Loucy (cell line): ENCODE measurements at regions not wholly inside any gene's neighbourhood (a gene's known extent, or its start where the extent isn't known, plus 50 kb on each side); places are given as distances from the start of the nearest gene placed in this dataset.
"Not testable (repeated sequence)": the region's sequence is repeated elsewhere in the genome, so short reads cannot be mapped to it uniquely, and the experiment has no call there.

ENCODE experiments used
- H2AFZ ChIP-seq: fragments of 200-600 bp; sonication (generic); 2 replicates; pipeline ENCODE4 v1.6.0; 2016; ENCODE audit warnings: antibody characterized with exemption, mild to moderate bottlenecking, low read length, moderate library complexity
- H3F3A ChIP-seq: fragments of 200-600 bp; 2 replicates; pipeline ENCODE4 v1.6.0; 2016; ENCODE audit warnings: antibody characterized with exemption, low read depth, mild to moderate bottlenecking
- H3K27me3 ChIP-seq: fragments of 200-600 bp; sonication (generic); 2 replicates; pipeline ENCODE4 v1.6.1; 2014; ENCODE audit warnings: low read length, mild to moderate bottlenecking; ENCODE audit not compliant: insufficient read depth, poor library complexity, severe bottlenecking
- H3K36me3 ChIP-seq: fragments of 200-600 bp; sonication (generic); 2 replicates; pipeline ENCODE4 v1.6.1; 2016; ENCODE audit warnings: low read length; ENCODE audit not compliant: insufficient read depth
- H3K4me1 ChIP-seq: fragments of 200-600 bp; sonication (generic); 2 replicates; pipeline ENCODE4 v1.5.1; 2014; ENCODE audit warnings: low read length, mild to moderate bottlenecking; ENCODE audit not compliant: insufficient read depth, poor library complexity, severe bottlenecking
- H3K4me2 ChIP-seq: fragments of 200-600 bp; sonication (generic); 2 replicates; pipeline ENCODE4 v1.6.0; 2014; ENCODE audit warnings: antibody characterized with exemption, low read length, low read depth, mild to moderate bottlenecking; ENCODE audit not compliant: poor library complexity, severe bottlenecking
- H3K4me3 ChIP-seq: fragments of 200-600 bp; sonication (generic); 2 replicates; pipeline ENCODE4 v1.5.1; 2014; ENCODE audit warnings: low read length, mild to moderate bottlenecking, mixed read lengths; ENCODE audit not compliant: poor library complexity, severe bottlenecking
- H3K79me2 ChIP-seq: fragments of 200-600 bp; sonication (generic); 2 replicates; pipeline ENCODE4 v1.6.1; 2014; ENCODE audit warnings: low read length; ENCODE audit not compliant: insufficient read depth
- H3K9ac ChIP-seq: fragments of 200-600 bp; sonication (generic); 2 replicates; pipeline ENCODE4 v1.6.0; 2014; ENCODE audit warnings: mild to moderate bottlenecking, low read depth, low read length, moderate library complexity; ENCODE audit not compliant: poor library complexity, severe bottlenecking
- H3K9me2 ChIP-seq: fragments of 200-600 bp; sonication (generic); replicated peaks from 2 replicates; pipeline ENCODE4 v1.6.1; 2016; ENCODE audit warnings: low read depth, low read length, mixed read lengths
- H3K9me3 ChIP-seq: fragments of 200-600 bp; sonication (generic); 2 replicates; pipeline ENCODE4 v1.6.1; 2014; ENCODE audit warnings: mild to moderate bottlenecking, antibody characterized with exemption, low read length, low read depth; ENCODE audit not compliant: insufficient read depth
- H4K20me1 ChIP-seq: fragments of 200-600 bp; sonication (generic); 2 replicates; pipeline ENCODE4 v1.6.0; 2014; ENCODE audit warnings: antibody characterized with exemption, low read length, mild to moderate bottlenecking; ENCODE audit not compliant: insufficient read depth, poor library complexity, severe bottlenecking
- EZH2phosphoT487 ChIP-seq: fragments of 200-600 bp; IDR thresholded peaks from 2 replicates; pipeline ENCODE4 v1.6.1; 2018; ENCODE audit warnings: antibody characterized with exemption, mild to moderate bottlenecking, moderate library complexity, borderline replicate concordance
- TF ChIP-seq, protein P1 (sequence below): fragments of 200-600 bp; sonication (generic); conservative IDR thresholded peaks from 2 replicates; pipeline ENCODE4 v1.5.1; 2014; ENCODE audit warnings: mild to moderate bottlenecking, antibody characterized with exemption, low read length

DNA sequence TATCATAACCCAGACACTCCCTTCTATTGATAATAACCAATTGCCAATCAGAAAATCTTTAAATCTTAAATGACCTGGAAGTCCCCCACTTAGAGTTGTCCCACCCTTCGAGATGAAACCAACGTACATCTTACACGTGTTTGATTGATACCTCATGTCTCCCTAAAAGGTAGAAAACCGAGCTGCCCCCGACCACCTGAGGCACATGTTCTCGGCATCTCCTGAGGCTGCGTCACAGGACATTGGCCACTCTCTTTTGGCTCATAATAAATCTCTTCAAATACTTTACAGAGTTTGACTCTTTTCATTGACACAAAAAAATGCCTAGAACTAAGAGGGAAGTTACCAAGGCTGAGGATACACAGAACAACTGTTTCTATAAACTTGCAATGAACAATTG, 190.0 kb downstream of the RTP5 start:
- Histone ChIP-seq H3K4me1 (no peaks in the 10 kb centered on the region), H3K4me3 (no peak overlapping the region), H3K4me2 (no peak overlapping the region), H3K27me3 (no peaks in the 10 kb centered on the region), H3K9me2 (no peaks in the 10 kb centered on the region), H3K9me3 (peaks cover 7% of the 10 kb centered on the region; the same call in 1 of the 2 replicates), H3K36me3 (no peaks in the 10 kb centered on the region), H3K9ac (no peak overlapping the region), H2AFZ (no peak overlapping the region), H4K20me1 (no peaks in the 10 kb centered on the region), H3K79me2 (no peaks in the 10 kb centered on the region), H3F3A (no peaks in the 10 kb centered on the region)
- TF ChIP-seq EZH2phosphoT487: no peak
- TF ChIP-seq, protein P1, sequence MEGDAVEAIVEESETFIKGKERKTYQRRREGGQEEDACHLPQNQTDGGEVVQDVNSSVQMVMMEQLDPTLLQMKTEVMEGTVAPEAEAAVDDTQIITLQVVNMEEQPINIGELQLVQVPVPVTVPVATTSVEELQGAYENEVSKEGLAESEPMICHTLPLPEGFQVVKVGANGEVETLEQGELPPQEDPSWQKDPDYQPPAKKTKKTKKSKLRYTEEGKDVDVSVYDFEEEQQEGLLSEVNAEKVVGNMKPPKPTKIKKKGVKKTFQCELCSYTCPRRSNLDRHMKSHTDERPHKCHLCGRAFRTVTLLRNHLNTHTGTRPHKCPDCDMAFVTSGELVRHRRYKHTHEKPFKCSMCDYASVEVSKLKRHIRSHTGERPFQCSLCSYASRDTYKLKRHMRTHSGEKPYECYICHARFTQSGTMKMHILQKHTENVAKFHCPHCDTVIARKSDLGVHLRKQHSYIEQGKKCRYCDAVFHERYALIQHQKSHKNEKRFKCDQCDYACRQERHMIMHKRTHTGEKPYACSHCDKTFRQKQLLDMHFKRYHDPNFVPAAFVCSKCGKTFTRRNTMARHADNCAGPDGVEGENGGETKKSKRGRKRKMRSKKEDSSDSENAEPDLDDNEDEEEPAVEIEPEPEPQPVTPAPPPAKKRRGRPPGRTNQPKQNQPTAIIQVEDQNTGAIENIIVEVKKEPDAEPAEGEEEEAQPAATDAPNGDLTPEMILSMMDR: no peak

DNA sequence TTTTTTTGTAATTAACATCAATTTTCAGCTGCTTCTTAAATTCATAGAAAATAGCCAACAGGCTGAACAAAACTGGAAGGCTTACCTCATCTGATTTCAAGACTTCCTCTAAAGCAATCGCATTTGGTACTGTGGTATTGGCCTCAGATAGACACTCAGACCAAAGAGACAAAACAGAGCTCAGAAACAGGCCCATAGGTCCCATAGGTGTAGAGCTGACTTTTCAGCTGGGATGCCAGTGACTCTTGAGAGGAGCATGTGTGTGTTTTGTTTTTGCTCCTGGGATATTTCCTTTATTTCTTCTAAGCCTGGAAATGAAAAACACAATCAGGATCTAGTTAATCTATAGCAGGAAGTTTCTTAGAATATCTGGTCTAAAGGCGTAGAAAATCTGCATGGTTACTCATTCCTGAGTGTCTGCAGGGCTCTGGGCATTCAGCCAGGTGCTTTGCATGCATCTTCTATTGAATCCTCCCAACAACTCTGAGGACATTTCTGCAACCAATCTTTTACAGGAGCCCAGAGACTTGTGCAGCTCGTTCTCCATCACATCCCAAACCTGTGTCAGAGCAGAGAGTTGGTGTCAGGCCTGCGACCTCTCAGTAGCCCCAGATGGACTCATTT, 190.8 kb downstream of the RTP5 start:
- H3K4me2 ChIP-seq: no peak overlapping the region
- no peaks in the 10 kb centered on the region for H3K4me1 ChIP-seq
- H3K79me2 ChIP-seq: no peaks in the 10 kb centered on the region
- no peak overlapping the region for H3K4me3 ChIP-seq
- H3K36me3 ChIP-seq: no peaks in the 10 kb centered on the region
- TF ChIP-seq, protein P1: no peak
- TF ChIP-seq EZH2phosphoT487: no peak
- no peak overlapping the region for H2AFZ ChIP-seq
- H3K9me2 ChIP-seq: no peaks in the 10 kb centered on the region
- H3K9me3 ChIP-seq: peaks cover 7% of the 10 kb centered on the region; the same call in 1 of the 2 replicates
- no peaks in the 10 kb centered on the region for H4K20me1 ChIP-seq
- H3K27me3 ChIP-seq: no peaks in the 10 kb centered on the region
- H3K9ac ChIP-seq: no peak overlapping the region
- no peaks in the 10 kb centered on the region for H3F3A ChIP-seq

DNA sequence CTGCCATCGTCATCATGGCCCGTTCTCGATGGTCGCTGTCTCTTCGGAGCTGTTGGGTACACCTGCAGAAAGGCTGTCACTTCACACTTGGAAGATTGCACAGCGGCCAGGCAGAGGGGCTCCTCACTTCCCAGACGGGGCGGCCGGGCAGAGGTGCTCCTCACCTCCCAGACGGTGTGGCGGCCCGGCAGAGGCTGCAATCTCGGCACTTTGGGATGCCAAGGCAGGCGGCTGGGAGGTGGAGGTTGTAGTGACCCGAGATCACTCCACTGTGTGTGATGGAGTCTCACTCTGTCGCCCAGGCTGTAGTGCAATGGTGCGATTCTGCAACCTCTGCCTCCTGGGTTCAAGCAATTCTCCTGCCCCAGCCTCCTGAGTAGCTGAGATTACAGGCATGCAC, 192.4 kb downstream of the RTP5 start:
- H3K4me2 ChIP-seq, H3K36me3 ChIP-seq, H3F3A ChIP-seq, H3K4me1 ChIP-seq, H2AFZ ChIP-seq, H3K79me2 ChIP-seq, H3K27me3 ChIP-seq, H3K9ac ChIP-seq, H3K9me2 ChIP-seq, H3K9me3 ChIP-seq, H3K4me3 ChIP-seq, H4K20me1 ChIP-seq: not testable (repeated sequence)

DNA sequence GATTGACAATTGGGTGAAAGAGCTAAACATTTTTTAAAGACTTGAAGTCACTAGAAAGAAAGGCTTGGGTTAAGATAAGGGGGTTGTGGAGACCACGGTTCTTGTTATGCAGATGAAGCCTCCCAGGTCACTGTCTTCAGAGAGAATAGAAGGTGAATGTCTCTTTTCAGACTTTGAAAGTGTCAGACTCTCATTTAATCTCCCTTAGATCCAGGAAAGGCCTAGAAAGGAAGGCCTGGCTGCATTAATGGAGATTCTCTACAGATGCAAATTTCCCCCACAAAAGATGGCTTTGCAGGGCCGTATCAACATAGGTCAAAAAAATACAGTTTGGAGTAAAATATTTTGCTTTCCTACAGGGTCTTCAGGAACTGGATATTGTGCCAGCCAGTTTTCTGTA, 193.9 kb downstream of the RTP5 start:
- no peak overlapping the region for H3K4me2 ChIP-seq

More for the DNA sequence above, 193.9 kb downstream of the RTP5 start:
- Histone ChIP-seq H3K9me2 (no peaks in the 10 kb centered on the region), H2AFZ (no peak overlapping the region), H3K4me3 (no peak overlapping the region), H3K27me3 (no peaks in the 10 kb centered on the region), H3K79me2 (no peaks in the 10 kb centered on the region), H4K20me1 (no peaks in the 10 kb centered on the region), H3K36me3 (no peaks in the 10 kb centered on the region), H3F3A (no peaks in the 10 kb centered on the region), H3K9me3 (peaks cover 7% of the 10 kb centered on the region; the same call in 1 of the 2 replicates), H3K4me1 (no peaks in the 10 kb centered on the region), H3K9ac (no peak overlapping the region)
- TF ChIP-seq, protein P1: no peak
- no peak for TF ChIP-seq EZH2phosphoT487
